ENCODE measurements at regions not wholly inside any gene's neighbourhood (a gene's known extent, or its start where the extent isn't known, plus 50 kb on each side); places are given as distances from the start of the nearest gene placed in this dataset.
A peak's percentile ranks its signal among the peaks of the same experiment; 100 is the strongest.

DNA sequence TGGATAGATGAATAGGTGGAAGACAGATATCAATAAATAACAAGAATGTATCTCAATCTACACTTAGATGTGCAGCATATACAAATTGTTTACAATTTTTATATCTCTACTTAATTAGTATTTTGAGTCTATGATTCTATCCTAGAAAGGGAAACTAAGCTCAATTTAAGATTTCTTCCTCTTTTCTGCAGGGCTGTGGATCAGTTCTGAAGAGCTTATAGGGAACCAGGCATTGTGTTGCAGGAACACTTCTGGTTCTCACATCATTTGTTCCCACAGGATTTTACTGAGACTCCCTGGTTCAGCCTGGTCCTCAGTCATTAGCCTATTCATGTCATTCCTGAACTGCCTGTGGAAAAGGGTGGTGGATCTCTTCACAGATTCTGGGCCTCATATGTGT is 105.8 kb downstream of the TNFSF18 start:
- CTCF ChIA-PET: no interaction called here
- Histone ChIP-seq H3F3A (replicated peaks; ENCODE audit: insufficient read depth) (peaks cover 9% of the 10 kb centered on the region), H3K4me1 (ENCODE audit: control insufficient read depth in 1 of 2, insufficient read depth in 2 of 2, low read depth in 1 of 2, low read length in 1 of 2) (peaks cover 17 to 19% of the 10 kb centered on the region in 2 experiments; a peak in 3 of 4 replicates), H3K27me3 (ENCODE audit: insufficient read depth) (no peaks in the 10 kb centered on the region), H3K4me3 (ENCODE audit: low read depth in 2 of 2, low read length in 1 of 2) (no peak overlapping the region), H3K9me2 (no peaks in the 10 kb centered on the region), H3K36me3 (replicated peaks in 1 of 2; ENCODE audit: control insufficient read depth in 1 of 2, insufficient read depth in 2 of 2, low read length in 1 of 2) (no peaks in the 10 kb centered on the region), H3K4me2 (no peak overlapping the region), H4K20me1 (ENCODE audit: insufficient read depth) (no peaks in the 10 kb centered on the region), H3K27ac (ENCODE audit: low read depth in 2 of 2, low read length in 1 of 2) (no peak overlapping the region), H2AFZ (ENCODE audit: low read depth) (no peak overlapping the region), H3K79me2 (ENCODE audit: insufficient read depth) (no peaks in the 10 kb centered on the region), H3K9me3 (no peaks in the 10 kb centered on the region), H3K9ac (no peak overlapping the region)
- POLR2A ChIA-PET: no interaction called here
- no peak for DNase-seq
- TF ChIP-seq RCOR1 (IDR thresholded peaks at IDR 0.05; ENCODE audit: low read length) (no peak), GATA2 (CRISPR knock-in tag; IDR thresholded peaks at IDR 0.05) (no peak), FOSL2 (IDR thresholded peaks at IDR 0.05; ENCODE audit: borderline replicate concordance, low read depth) (no peak), EP300 (IDR thresholded peaks at IDR 0.05; ENCODE audit: borderline replicate concordance in 1 of 2, low read depth in 1 of 2, low read length in 1 of 2) (no peak), FOXM1 (IDR thresholded peaks at IDR 0.05; ENCODE audit: low read depth) (no peak)
- TF ChIP-seq, protein P1, sequence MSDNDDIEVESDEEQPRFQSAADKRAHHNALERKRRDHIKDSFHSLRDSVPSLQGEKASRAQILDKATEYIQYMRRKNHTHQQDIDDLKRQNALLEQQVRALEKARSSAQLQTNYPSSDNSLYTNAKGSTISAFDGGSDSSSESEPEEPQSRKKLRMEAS (IDR thresholded peaks at IDR 0.05; ENCODE audit: low read depth): no peak

DNA sequence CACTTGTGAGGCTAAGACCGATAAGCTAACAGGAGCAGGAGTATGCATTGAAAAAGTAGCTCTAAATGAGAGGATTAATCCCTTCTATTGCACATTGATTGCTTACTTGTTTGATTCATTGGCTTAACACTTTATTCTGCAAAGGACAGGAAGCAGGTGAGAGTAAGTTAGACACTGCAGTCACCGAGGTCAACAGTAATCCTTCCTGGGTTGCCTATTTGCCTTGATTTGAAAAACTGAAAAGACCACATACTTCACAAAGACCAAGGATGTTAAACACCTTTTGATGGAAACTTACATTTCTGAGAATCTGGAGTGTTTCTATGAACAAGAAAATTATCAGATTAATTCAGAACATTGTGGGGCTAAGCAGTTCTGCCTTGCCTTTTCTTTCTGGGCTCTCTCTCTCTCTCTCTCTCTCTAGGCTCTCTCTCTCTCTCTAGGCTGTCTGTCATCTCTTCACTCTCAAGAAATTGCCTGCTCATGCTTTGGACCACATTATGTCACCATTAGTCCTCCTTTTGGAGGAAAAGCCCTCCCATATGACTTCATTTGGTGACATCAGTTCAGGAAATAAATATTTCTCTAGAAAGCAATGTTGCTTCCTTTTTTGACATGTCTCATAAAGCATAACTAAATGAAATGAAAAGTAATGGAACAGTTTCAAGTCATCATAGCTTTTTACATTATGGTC is 103.8 kb downstream of the TNFSF18 start:
- H3K9me2 ChIP-seq: no peaks in the 10 kb centered on the region
- DNase-seq: no peak
- no peaks in the 10 kb centered on the region for H3K79me2 ChIP-seq (ENCODE audit: insufficient read depth)
- no peaks in the 10 kb centered on the region for H4K20me1 ChIP-seq (ENCODE audit: insufficient read depth)
- H3K36me3 ChIP-seq (replicated peaks in 1 of 2; ENCODE audit: control insufficient read depth in 1 of 2, insufficient read depth in 2 of 2, low read length in 1 of 2): no peaks in the 10 kb centered on the region
- ChIA-PET CTCF (interaction anchor here (1.5 kb wide), 1 partner anchor 12 kb away, joined by 3 read pairs; no protein-coding TSS in a partner anchor), POLR2A (no interaction called here)
- TF ChIP-seq, protein P2, sequence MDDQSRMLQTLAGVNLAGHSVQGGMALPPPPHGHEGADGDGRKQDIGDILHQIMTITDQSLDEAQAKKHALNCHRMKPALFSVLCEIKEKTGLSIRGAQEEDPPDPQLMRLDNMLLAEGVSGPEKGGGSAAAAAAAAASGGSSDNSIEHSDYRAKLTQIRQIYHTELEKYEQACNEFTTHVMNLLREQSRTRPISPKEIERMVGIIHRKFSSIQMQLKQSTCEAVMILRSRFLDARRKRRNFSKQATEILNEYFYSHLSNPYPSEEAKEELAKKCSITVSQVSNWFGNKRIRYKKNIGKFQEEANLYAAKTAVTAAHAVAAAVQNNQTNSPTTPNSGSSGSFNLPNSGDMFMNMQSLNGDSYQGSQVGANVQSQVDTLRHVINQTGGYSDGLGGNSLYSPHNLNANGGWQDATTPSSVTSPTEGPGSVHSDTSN (IDR thresholded peaks at IDR 0.05): peak; percentile 82
- TF ChIP-seq EP300 (IDR thresholded peaks at IDR 0.05; ENCODE audit: borderline replicate concordance in 1 of 2, low read depth in 1 of 2, low read length in 1 of 2): peak in 1 of 2 experiments; percentile 63; a peak in 1 of 4 replicates
- no peak for TF ChIP-seq SIN3A (IDR thresholded peaks at IDR 0.05; ENCODE audit: borderline replicate concordance, low read depth, low read length)
- TF ChIP-seq GATA2 (CRISPR knock-in tag; IDR thresholded peaks at IDR 0.05): no peak
- TF ChIP-seq, protein P1 (IDR thresholded peaks at IDR 0.05; ENCODE audit: low read depth): peak; percentile 31; the same call in 1 of the 2 replicates
- no peak for TF ChIP-seq GABPA (IDR thresholded peaks at IDR 0.05; ENCODE audit: low read depth)
- peak; percentile 48; the same call in 1 of the 2 replicates for TF ChIP-seq FOSL2 (IDR thresholded peaks at IDR 0.05; ENCODE audit: borderline replicate concordance, low read depth)
- no peak for TF ChIP-seq MXI1 (IDR thresholded peaks at IDR 0.05; ENCODE audit: low read depth, low read length)
- no peak for TF ChIP-seq YY1 (IDR thresholded peaks at IDR 0.05; ENCODE audit: low read depth)
- TF ChIP-seq JUND (IDR thresholded peaks at IDR 0.05): peak; percentile 54; the same call in 1 of the 2 replicates
- TF ChIP-seq NFIC (IDR thresholded peaks at IDR 0.05; ENCODE audit: borderline replicate concordance): peak; percentile 35; the same call in 1 of the 2 replicates
- TF ChIP-seq FOXJ3 (CRISPR knock-in tag; IDR thresholded peaks at IDR 0.05): no peak
- TF ChIP-seq TCF12 (IDR thresholded peaks at IDR 0.05): peak; percentile 57; the same call in 1 of the 2 replicates
- no peak overlapping the region for H3K4me2 ChIP-seq
- H3F3A ChIP-seq (replicated peaks; ENCODE audit: insufficient read depth): peaks cover 24% of the 10 kb centered on the region
- WGBS (ENCODE audit: low lambda C conversion rate): 84% methylated on average over 2 of the region's 2 CpGs
- H3K9ac ChIP-seq: no peak overlapping the region
- H2AFZ ChIP-seq (ENCODE audit: low read depth): no peak overlapping the region
- H3K27me3 ChIP-seq (ENCODE audit: insufficient read depth): no peaks in the 10 kb centered on the region
- H3K4me1 ChIP-seq (ENCODE audit: control insufficient read depth in 1 of 2, insufficient read depth in 2 of 2, low read depth in 1 of 2, low read length in 1 of 2): peaks cover 4 to 11% of the 10 kb centered on the region in 2 experiments; a peak in 3 of 4 replicates
- no peak overlapping the region for H3K4me3 ChIP-seq (ENCODE audit: low read depth in 2 of 2, low read length in 1 of 2)
- peak overlapping the region; percentile 8 to 73; a peak in 3 of 4 replicates for H3K27ac ChIP-seq (ENCODE audit: low read depth in 2 of 2, low read length in 1 of 2)
- H3K9me3 ChIP-seq: no peaks in the 10 kb centered on the region

Data from SK-N-SH (cell line).